GM18498 (cell line): ENCODE measurements at regions not wholly inside any gene's neighbourhood (a gene's known extent, or its start where the extent isn't known, plus 50 kb on each side); places are given as distances from the start of the nearest gene placed in this dataset.
"Not testable (repeated sequence)": the region's sequence is repeated elsewhere in the genome, so short reads cannot be mapped to it uniquely, and the experiment has no call there.

Experiments used
- ATAC-seq: cut with Tn5 transposase; IDR thresholded peaks from one replicate; pipeline ENCODE4 v1.9.1; 2021; ENCODE audit warnings: mild to moderate bottlenecking, moderate library complexity; ENCODE audit not compliant: unreplicated experiment

DNA sequence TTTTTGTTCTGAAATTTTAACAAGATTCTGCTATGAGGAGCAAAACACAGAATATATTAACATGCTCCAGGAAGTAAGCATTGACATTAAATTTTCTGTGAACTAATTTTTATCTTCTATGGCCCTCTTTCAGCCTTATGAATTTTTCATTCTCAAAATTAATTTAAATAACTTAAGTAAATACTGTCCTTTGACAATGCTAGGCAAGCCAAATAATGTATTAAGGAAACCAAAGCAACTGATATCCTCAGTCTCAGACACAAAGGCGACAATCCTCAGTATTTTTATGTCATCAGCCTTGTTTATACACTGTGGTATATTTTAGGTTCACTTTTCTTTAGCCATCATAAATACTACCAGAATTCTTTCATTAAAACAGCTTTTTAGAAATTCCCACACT lies 159.8 kb downstream of the CGGBP1 start:
- no peak for ATAC-seq

DNA sequence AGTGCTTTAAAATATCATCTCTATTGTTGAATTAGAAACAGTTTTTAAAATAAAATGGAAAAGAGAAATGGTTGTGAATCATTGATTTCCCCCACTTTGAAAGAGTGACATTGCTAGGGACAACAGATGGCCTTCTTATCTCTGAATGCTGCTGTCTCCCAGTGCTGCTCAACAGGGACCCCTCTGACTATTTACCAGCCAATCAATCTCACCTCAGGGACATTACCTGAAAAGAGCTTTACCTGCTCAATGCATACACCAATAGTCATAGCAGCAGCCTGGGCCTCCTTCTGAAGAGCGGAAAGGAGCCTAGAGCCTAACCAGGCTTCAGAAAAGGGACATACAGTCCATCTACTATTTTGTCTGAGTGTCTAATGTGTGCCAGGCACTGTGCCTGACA lies 162.8 kb downstream of the CGGBP1 start:
- no peak for ATAC-seq

- ATAC-seq = no peak
Observed at GRCh38 chr3:87873136-87873535, 185.7 kb downstream of the CGGBP1 start.

- no peak for ATAC-seq
Observed at GRCh38 chr3:87867001-87867400, 191.8 kb downstream of the CGGBP1 start.

- ATAC-seq = no peak
Observed at GRCh38 chr3:87856126-87856525, 202.7 kb downstream of the CGGBP1 start.

GRCh38 chr3:87855616-87856015 lies 203.2 kb downstream of the CGGBP1 start:
- no peak for ATAC-seq

GRCh38 chr3:87855211-87855610 lies 203.6 kb downstream of the CGGBP1 start:
- no peak for ATAC-seq

DNA sequence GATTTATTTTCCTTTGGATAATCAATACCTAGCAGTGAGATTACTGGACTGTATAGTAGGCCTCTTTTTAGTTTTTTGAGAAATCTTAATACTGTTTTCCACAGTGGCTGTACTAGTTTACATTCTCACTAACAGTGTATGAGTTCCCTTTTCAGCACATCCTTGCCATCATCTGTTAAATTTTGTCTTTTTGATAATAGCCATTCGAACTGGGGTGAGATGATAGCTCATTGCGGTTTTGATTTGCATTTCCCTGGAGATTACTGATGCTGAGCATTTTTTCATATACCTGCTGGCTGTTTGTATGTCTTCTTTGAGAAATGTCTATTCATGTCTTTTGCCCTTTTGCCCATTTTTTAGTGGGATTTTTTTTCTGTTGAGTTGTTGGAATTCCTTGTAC lies 210.8 kb downstream of the CGGBP1 start:
- no peak for ATAC-seq

DNA sequence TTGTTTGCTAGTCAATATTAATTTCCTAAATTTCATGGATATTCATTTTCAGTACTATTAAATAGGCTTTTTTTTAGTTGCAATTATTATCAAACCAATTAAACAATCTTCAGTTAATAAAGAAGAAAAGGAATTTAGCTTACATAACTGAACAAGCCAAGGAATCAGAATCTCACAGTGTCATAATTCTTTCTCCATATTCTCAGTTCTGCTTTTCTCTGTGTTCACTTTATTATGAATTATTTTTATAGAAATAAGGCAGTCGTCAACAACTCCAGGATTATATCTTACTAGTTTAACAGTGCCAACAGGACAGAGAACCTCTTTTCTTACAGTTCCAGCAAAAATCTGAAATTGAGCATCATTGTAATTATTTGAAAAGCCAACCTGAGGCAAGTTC lies 221.7 kb downstream of the CGGBP1 start:
- no peak for ATAC-seq

DNA sequence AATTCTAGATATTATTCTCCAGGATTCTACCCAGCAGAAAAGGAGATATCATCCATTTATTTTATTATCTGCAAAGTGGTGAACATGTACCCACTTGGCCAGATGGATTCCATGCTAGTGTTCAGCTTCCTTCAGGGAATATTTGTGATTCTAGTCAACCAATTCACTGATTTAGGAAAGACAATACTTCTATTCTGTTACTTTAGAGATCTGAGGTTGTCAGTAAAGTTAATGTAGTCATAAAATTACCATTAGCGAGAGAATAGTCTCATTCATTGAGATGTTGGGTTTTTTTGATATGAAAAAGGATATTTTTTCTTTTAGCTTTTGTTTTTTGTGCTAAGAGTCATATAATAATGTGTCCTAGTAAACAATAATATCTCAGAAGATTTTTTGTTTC lies 222.8 kb downstream of the CGGBP1 start:
- ATAC-seq = no peak

DNA sequence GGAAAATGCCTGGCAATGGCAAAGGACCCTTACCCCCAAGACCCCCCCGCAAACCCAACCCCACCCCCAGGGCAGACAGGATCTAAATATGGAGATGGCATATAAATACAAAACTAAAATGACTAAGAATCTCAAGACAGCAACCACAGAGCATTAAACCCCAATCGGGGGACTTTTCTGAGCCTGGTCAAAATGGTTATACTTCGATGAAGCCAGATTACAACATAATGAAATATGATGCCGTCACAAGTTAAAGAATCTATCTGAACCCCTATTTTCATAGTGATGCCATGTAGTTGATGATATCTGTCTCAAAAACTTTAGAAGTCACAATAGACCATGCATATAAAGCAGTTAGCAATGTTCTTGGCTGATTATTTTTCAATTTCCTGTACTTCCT lies 223.6 kb downstream of the CGGBP1 start:
- no peak for ATAC-seq

GRCh38 chr3:87834327-87834726 lies 224.5 kb downstream of the CGGBP1 start:
- no peak for ATAC-seq

DNA sequence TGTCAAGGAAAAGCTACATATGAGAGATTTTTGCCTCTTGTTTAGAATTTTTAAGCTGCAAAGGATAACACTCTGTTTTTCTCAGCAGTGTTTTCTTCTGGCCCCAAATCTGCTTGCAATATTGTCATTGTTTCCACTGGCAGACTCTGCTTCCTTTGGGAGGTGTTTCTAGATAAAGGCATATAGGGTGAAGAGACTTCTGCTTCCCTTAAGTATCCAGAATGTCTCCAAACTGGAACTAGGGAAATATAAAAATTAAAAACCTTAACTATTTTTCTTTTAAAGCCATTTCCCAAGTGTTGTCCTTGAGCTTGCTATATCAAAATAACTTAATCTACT lies 225.8 kb downstream of the CGGBP1 start:
- no peak for ATAC-seq

- no peak for ATAC-seq
Observed at GRCh38 chr3:87828046-87828445, 230.8 kb downstream of the CGGBP1 start.

GRCh38 chr3:87822563-87822962 lies 236.2 kb downstream of the CGGBP1 start:
- ATAC-seq = no peak

- ATAC-seq = not testable (repeated sequence)
Observed at GRCh38 chr3:87813503-87813902, 245.3 kb downstream of the CGGBP1 start.

DNA sequence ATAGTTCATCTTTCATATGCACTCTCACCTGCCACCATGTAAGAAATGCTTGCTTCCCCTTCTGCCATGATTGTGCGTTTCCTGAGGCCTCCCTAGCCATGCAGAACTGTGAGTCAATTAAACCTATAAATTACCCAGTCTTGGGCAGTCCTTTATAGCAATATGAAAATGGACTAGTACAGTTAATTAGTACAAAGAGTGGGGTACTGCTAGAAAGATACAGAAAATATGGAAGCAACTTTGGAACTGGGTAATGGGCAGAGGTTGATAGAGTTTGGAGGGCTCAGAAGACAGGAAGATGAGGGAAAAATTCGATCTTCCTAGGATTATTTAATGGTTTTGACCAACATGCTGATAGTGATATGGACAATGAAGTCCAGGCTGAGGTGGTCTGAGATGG lies 246.9 kb downstream of the CGGBP1 start:
- no peak for ATAC-seq

DNA sequence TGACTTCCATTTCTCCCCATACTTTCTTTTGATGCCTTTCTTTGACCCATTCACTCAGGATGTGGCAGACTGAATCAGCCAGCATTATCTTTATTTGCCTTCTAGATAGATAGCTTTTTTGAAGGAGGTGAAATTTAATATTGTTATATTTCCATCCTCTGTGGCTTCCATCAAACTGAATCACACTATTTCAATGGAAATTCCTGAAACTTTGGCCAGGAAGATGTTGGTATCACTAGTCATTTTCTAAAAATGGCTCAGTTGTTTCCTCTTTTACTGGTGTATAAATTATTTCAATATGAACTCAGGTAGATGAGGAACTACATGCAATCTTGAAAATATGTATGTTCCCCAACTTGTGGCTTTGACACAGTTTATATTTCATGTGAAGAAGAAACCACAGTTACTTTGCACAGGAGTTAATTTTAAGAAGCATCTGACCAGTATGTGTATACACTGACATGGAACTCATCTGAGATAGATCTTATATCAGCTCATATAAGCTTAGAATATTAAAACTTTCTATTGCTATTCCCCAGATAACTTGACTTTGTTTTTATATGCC lies 248.3 kb downstream of the CGGBP1 start:
- ATAC-seq = no peak

GRCh38 chr3:87805670-87806069 lies 253.1 kb downstream of the CGGBP1 start:
- peak; percentile 91 for ATAC-seq

GRCh38 chr3:87801409-87801808 lies 257.4 kb downstream of the CGGBP1 start:
- no peak for ATAC-seq

- ATAC-seq = no peak
Observed at GRCh38 chr3:87800516-87800915, 258.3 kb downstream of the CGGBP1 start.

GRCh38 chr3:87798567-87798947 lies 260.2 kb downstream of the CGGBP1 start:
- no peak for ATAC-seq

DNA sequence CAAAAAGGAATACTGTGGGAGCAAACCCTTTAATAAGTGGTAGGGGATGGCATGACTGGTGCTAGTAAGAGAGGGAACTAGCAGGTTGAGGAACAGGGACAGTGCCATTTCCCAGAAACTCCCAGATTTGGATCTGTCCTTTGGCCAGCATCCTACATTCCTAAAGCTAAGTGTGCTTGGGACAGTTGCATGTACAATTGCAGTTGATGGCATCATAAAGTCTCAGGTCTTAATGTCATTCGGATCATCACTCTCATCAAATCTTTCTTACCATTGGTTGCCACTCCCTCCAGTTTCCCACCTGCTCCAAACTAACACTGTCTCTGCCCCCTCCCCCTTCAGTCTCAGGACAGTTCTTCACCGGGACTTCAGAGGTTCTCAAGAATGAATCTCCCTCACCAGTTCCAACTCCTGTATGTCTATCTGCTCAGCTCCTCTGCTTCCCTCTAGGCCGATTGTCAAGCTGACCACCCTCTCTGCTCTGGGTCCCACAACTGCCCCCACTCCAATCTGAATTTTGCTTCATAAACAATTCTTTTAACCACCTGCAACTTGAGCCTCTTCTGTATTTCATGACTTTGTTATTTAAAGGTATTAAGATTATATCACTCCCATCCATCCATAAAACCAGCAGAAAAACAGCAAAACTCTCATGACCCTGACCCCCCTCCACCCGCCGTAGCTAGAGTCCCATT lies 260.8 kb downstream of the CGGBP1 start:
- no peak for ATAC-seq
